Stimulated activated CD8-positive, alpha-beta memory T cell treated with anti-CD3 and anti-CD28 coated beads, Interleukin-15, amount 100 ng/mL, for 24 hours (primary cell): ENCODE measurements at regions not wholly inside any gene's neighbourhood (a gene's known extent, or its start where the extent isn't known, plus 50 kb on each side); places are given as distances from the start of the nearest gene placed in this dataset.

Experiments
- DNase-seq: peaks from one replicate; pipeline ENCODE4 v3.0.0-alpha.2; 2020; ENCODE audit warnings: low read depth

DNA sequence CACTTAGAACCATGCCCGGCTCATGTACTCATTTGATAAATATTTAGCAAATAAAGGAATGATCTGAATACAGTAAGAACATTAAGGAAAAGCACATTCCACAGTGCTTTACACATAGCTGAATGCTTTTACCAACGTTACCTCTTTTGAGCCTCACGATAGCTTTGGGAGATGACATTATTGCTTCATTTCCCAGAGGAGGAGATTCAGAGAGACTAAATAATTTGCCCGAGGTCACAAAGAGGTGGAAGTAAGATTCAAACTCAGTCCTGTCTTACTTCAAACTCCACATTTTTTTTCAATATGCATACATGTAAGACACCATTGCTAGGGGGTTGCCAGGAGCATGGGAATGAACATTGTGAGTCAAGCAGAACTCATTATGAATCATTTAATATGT is 538.5 kb downstream of the BCOR start:
- no peak for DNase-seq

DNA sequence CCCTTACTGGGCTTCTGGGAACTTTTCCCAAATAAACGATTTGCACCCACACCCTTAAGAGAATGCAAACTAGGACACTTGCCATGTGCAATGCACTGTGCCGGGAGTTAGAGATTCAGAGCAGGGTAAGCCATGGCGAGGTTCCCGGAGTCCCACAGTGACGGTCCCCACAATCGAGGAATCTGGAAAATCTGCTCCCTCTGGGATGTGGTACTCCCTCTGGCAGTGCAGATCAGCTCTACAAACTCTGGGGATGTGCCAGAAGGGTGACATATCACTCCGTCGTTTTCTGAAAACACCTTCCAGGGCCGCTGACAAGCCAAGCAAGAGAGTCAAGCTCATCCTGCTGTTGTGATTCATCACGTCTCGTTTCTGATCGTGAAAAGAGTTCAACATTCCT is 537.5 kb downstream of the BCOR start:
- DNase-seq, result no peak

- DNase-seq, result no peak
These were observed 534.6 kb downstream of the BCOR start for GRCh38 chrX:39563178-39563577.

GRCh38 chrX:39564751-39565150 is 533.0 kb downstream of the BCOR start:
- no peak for DNase-seq

DNA sequence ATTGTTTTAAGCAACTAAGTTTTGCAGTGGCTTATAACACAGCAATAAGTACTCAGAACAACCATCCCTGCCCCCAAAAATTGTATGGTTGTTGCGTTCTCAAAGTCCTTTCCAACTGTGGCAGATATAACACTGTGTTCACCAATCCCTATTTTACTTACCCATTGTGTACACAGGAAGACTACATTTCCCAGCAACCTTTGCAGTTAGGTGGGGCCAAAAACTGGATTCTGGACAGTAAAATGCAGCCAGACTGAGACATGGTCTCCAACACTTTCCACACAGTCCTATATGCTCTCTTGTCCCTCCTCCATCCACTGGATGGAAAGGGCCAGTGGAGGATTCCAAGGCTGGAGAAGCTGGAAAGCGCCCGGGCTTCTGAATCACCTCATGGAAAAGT is 523.6 kb downstream of the BCOR start:
- no peak for DNase-seq

- no peak for DNase-seq
These were observed 521.5 kb downstream of the BCOR start for GRCh38 chrX:39576041-39576872.

DNA sequence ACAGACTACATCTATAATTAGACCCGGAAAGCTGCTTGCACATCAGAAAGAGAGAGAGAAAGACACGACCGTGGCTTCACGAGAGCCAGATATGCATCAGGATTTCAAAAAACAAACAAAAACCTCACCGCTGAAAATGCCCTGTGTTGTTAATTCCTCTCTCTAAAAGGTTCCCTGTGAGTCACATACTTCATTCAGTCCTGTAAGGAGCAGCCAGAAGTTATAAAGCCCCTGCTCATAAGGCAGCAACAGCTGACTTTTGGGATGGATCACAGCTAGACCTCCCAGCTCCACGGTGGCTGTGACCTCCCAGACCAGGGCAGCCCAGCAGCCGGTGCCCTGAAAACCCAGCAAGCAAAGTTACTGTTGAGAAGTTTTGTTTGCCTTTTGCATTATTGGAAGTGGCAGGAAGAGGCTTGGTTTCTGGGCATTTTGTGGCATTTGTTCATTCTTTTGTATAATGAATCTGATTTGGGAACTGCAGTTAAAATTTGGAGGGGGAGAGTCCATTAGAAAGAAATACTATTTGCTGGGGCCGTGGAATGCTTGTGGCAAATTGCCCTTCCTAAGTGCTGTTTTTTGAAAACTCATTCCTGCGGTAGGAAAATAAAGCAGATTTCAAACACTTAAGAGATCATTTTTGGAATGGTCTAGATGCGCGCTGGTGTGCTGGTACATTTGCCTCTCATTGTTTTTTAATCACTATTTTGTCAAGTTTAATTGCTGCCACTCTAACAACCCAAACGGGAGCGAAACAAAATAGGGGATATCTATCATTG is 520.4 kb downstream of the BCOR start:
- no peak for DNase-seq

GRCh38 chrX:39577985-39578869 is 519.5 kb downstream of the BCOR start:
- DNase-seq, result no peak

DNA sequence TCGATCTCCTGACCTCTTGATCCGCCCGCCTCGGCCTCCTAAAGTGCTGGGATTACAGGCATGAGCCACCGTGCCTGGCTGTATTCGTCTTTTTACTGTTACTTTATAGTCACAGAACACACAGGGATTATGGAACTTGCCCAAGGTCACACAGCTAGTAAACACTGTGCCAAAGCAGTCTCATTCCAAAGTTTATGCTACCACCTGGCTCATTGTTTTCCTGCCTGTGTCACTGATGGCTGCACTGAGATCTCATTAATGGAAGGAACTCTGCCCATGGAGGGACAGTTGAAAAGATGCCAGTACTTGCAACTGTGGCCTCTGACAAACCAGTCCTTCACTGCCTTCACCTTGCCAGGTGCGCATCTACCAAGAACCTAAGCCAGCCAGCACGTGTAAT is 517.7 kb downstream of the BCOR start:
- no peak for DNase-seq

DNA sequence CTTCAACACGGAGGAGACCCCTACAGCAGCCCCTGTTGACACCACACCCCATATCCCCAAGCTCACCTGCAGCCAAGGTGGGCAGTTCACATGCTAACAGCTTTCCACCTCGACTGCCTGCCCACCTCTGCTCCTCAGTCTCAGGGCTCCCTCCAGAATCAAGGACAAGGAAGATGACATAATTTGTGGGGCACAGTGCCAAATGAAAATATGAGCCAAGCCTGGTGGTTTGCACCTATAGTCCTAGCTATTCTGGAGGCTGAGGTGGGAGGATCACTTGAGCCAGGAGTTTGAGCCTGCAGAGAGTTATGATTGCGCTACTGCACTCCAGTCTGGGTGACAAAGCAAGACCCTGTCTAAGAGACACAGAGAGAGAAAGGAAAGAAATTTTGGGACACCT is 516.3 kb downstream of the BCOR start:
- no peak for DNase-seq

DNA sequence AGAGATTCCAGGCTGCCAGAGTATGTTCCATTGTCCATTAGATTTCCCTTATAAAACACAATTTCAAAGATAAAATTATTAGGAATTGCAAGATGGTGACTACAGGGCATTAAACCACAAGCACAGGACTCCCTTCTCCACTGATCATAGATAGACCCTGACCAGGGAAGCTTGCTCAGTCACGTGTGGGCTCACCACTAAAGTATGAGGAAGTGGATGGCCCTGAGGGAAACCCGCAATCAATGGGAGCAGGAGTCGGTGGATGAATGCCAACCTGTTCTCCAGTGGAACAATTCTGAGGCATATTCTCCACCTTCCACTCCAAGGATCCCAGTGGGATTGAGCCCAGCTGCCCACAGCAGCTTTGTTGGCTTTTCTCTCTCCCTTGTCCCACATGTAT is 515.7 kb downstream of the BCOR start:
- no peak for DNase-seq

- no peak for DNase-seq
These were observed 514.8 kb downstream of the BCOR start for GRCh38 chrX:39582976-39583375.

DNA sequence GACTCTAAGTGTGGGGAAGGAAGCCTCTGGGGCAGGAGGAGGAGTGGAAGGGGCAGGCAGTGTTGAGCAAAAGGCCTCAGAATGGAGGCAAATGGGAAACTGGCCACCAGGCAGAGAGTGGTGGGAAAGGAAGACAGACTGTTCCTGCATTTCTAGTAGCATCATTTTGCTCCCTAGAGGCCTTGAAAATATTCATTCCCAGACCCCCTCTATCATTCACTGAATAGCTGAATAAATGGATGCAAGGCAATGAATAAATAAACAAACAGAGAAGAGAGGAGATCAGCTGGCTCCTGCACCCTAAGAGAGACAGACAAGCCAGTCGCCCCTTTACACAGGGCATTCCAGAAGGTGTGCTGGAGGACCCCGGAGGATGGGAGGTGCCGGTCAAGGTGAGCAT is 511.9 kb downstream of the BCOR start:
- no peak for DNase-seq

- DNase-seq, result no peak
These were observed 511.4 kb downstream of the BCOR start for GRCh38 chrX:39586359-39586758.

DNA sequence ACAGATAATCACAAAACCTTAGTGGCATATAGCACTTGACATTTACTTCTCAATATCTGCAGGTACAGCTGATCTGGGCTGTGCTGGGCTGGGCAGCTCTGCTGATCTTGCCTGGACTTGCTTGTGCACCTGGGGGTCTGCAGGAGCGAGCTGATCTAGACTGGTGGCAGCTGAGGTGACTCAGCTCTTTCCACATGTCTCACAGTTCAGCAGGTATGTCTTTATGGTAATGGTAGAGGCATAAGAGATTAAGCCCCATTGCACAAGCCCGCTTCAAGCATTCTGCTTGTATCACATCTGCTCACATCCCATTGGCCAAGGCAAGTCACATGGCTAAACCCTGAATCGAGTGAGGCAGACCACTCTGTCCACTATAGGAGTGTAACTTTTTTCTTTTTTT is 506.7 kb downstream of the BCOR start:
- DNase-seq, result no peak

DNA sequence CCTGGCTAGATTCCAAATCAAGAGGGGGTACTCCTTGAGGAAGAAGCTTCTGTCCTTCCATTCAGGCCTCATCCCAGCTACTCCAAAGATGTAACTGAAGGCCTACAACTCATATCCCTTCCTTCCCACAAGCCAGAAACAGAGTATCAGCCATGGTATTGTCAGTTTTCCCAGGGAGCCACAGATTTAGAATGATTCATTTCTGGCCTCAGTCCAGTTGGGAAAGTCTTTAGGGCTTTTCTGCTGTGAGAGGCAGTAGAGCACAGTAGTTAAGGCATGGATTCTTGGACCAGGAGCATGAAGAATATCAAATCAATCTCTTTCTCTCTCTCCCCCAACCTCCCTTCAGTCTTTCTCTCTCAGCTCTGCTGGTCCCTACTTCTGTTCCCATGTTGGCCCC is 505.0 kb downstream of the BCOR start:
- no peak for DNase-seq

DNA sequence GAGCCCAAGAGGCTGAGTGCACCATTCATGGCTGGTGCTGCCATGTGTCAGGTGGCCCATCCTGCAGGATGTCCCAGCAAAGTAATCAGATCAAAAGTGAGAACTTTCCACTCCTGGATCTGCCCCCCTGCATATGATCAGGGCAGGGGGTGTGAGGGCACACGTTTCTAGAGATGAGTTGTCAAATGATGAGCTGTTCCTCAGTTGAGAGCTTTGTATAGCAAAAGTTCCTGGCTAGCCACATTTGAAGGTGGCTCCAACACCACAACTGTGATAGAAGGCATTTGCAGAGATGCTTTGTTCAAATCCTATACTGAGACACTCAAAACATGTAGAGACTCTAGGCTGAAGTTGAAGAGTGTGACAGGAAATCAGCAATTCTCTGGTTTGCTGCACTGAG is 501.8 kb downstream of the BCOR start:
- DNase-seq, result no peak

DNA sequence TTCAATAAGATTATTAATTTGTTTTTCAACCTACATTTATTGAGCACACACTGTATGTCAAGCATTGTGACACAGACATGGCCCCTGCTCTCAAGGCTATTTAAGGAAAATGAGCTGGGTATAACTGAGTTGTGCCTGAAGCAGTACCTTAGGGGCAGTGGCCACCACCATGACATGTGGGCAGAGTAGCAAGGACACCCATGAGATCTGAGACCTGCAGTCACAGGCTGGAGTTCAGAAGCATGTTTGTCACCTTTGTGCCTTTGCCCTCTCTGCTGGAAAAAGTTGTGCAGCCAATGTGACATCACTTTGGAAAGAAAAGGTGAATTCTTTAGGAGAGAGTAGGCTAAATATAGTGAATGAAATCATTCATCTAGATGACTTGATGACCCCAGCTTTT is 501.3 kb downstream of the BCOR start:
- DNase-seq, result no peak

DNA sequence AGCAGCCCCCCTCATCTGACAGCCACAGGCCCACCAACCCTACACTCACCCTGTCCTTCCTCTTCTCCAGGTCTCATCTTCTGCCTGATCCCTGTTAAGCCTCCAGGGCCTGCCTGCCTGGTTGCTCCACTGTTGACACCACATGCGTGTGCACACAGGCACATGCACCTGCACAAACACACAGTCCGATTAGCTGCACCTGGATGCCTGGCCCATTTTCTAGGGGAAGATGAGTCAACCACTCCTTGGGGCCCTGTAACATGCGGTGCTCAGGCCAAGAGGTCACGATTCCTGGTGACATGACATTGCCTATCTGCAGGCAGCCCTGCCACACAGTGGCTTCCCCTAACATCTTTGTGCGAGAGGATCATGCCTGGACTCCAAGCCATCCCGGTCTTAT is 498.4 kb downstream of the BCOR start:
- DNase-seq, result no peak

DNA sequence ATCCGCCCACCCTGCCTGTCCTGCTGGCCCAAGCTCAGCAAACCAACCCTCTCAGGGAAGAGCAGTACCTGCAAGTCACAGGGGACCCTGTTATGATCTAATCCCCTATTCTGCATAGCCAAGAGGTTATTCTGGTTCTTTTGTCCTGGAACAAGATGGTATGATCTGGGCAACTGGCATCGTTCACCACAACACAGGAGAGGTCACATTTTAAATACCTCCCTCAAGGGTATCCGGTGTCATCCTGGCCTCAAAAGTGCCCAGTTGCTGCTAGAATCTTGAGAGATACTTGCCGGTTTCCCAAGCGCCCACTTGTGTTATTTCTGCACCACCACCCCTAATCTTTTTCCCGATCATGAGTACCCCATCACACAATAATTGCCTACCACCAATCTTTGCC is 497.5 kb downstream of the BCOR start:
- no peak for DNase-seq

DNA sequence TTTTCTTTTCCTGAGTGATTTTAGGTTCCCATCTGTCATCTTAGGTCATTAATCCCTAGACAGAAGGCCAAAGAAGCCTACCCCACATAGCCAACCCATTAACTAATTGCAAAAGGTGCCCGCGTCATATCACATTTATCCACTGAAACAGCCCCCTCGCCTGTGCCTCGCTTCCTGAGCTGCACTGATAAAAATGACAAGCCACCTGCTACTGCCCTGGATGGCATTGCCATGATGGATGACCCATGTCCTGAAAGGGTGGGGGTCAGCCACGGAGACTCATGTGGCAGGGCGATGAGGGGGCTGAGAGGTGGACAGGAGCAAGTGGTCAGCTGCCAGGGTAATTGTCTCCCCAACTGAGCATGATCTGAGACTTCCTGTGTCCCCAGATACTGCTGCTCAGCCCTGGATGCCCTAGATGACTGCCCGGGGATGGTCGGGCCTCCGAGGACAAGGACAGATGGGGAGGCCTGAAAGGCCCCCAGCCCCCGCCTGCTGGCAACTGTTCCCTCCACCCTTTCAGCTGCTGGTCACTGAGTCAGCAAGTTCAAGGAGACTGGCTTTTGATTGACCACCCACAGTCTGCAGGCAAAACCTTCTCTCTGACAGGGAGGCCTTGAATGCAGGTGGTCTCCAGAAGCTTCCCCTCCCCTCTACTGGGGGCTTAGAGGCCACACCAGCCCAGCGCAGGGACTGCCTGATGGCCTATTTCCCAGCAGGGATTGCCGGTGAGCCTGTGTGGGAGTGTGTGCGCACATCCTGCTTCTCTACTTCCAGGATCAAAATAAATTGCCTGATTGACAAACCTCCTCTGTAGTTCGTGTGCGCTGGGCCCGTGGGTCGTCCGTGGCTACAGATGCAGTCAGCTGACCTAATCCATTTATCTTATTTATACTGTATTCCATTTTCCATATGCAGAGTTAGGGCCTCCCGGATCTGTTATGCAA is 496.3 kb downstream of the BCOR start:
- DNase-seq, result no peak
